SK-N-SH (cell line): ENCODE measurements at regions not wholly inside any gene's neighbourhood (a gene's known extent, or its start where the extent isn't known, plus 50 kb on each side); places are given as distances from the start of the nearest gene placed in this dataset.

Source experiments
- CTCF ChIA-PET: fragments of 300-600, 350-600 bp; formaldehyde crosslinking; extraction: SDS; loops from one replicate; lab custom pipeline; 2021; lab: Yijun Ruan, JAX
- POLR2A ChIA-PET: fragments of 350-600 bp; sonication (Branson Sonifier 250); formaldehyde crosslinking; extraction: SDS; loops from one replicate; lab custom pipeline; 2020; ENCODE audit warnings: antibody characterized with exemption, inconsistent platforms; lab: Yijun Ruan, JAX
- DNase-seq: peaks from one replicate; pipeline ENCODE4 v3.0.0; 2012
- H2AFZ ChIP-seq: fragments of 200-600 bp; sonication (generic); 2 replicates; pipeline ENCODE4 v1.8.1; 2016; ENCODE audit warnings: antibody characterized with exemption, mild to moderate bottlenecking, low read depth
- H3F3A ChIP-seq: fragments of 200-600 bp; sonication (generic); replicated peaks from 2 replicates; pipeline ENCODE3; 2016; ENCODE audit warnings: antibody characterized with exemption, mild to moderate bottlenecking; ENCODE audit not compliant: insufficient read depth
- H3K27ac ChIP-seq, 2 experiments: fragments of 200-500 bp in 1 of 2; fragments of 200-600 bp in 1 of 2; sonication (Bioruptor generic) in 1 of 2; sonication (generic), shearing (Covaris generic) in 1 of 2; 2 replicates each; pipeline versions ENCODE4 v1.5.1 to v1.6.1; 2014 to 2016; ENCODE audit warnings: low read depth in 2 of 2, inconsistent platforms in 1 of 2, low read length in 1 of 2, mild to moderate bottlenecking in 1 of 2, mixed read lengths in 1 of 2
- H3K27me3 ChIP-seq: fragments of 200-600 bp; sonication (generic), shearing (Covaris generic); 2 replicates; pipeline ENCODE4 v1.6.1; 2016; ENCODE audit warnings: mixed run types; ENCODE audit not compliant: insufficient read depth
- H3K36me3 ChIP-seq, 2 experiments: fragments of 200-500 bp in 1 of 2; fragments of 200-600 bp in 1 of 2; sonication (Bioruptor generic) in 1 of 2; sonication (generic) in 1 of 2; replicated peaks in 1 of 2; 2 replicates each; pipeline versions ENCODE3 to v1.5.1; 2014 to 2016; ENCODE audit warnings: low read length in 1 of 2, mild to moderate bottlenecking in 1 of 2; ENCODE audit not compliant: insufficient read depth in 2 of 2, control insufficient read depth in 1 of 2
- H3K4me1 ChIP-seq, 2 experiments: fragments of 200-500 bp in 1 of 2; fragments of 200-600 bp in 1 of 2; sonication (Bioruptor generic) in 1 of 2; sonication (generic), shearing (Covaris generic) in 1 of 2; 2 replicates each; pipeline versions ENCODE4 v1.5.1 to v1.6.1; 2014 to 2016; ENCODE audit warnings: low read depth in 1 of 2, low read length in 1 of 2, mixed run types in 1 of 2; ENCODE audit not compliant: insufficient read depth in 2 of 2, control insufficient read depth in 1 of 2
- H3K4me2 ChIP-seq: fragments of 200-600 bp; sonication (generic), shearing (Covaris generic); 2 replicates; pipeline ENCODE4 v1.6.1; 2017; ENCODE audit warnings: mixed run types
- H3K4me3 ChIP-seq, 2 experiments: fragments of 200-500 bp in 1 of 2; fragments of 200-600 bp in 1 of 2; sonication (Bioruptor generic) in 1 of 2; sonication (generic), shearing (Covaris generic) in 1 of 2; 2 replicates each; pipeline versions ENCODE4 v1.5.1 to v1.8.1; 2014 to 2016; ENCODE audit warnings: low read depth in 2 of 2, inconsistent platforms in 1 of 2, low read length in 1 of 2, mild to moderate bottlenecking in 1 of 2, mixed read lengths in 1 of 2, moderate library complexity in 1 of 2
- H3K79me2 ChIP-seq: fragments of 200-600 bp; sonication (generic); 2 replicates; pipeline ENCODE4 v1.8.1; 2017; ENCODE audit warnings: mild to moderate bottlenecking; ENCODE audit not compliant: insufficient read depth
- H3K9ac ChIP-seq: fragments of 200-600 bp; sonication (generic); 2 replicates; pipeline ENCODE4 v1.6.1; 2017; ENCODE audit warnings: mixed run types
- H3K9me2 ChIP-seq: fragments of 200-600 bp; sonication (generic); 2 replicates; pipeline ENCODE4 v1.6.1; 2017; ENCODE audit warnings: mixed run types
- H3K9me3 ChIP-seq: fragments of 200-600 bp; sonication (generic); 2 replicates; pipeline ENCODE4 v1.6.1; 2017; ENCODE audit warnings: mixed run types, mild to moderate bottlenecking, moderate library complexity
- H4K20me1 ChIP-seq: fragments of 200-600 bp; sonication (generic); 2 replicates; pipeline ENCODE4 v1.6.1; 2017; ENCODE audit warnings: mild to moderate bottlenecking, mixed run types; ENCODE audit not compliant: insufficient read depth
- CHD2 ChIP-seq: fragments of 150-350 bp; IDR thresholded peaks from 2 replicates; pipeline ENCODE4 v1.6.1; 2018; ENCODE audit warnings: low read length; ENCODE audit not compliant: partially characterized antibody
- CTCF ChIP-seq: fragments of 200-600 bp; sonication (generic); IDR thresholded peaks from 2 replicates; pipeline ENCODE4 v1.6.1; 2017; ENCODE audit warnings: antibody characterized with exemption, mild to moderate bottlenecking, moderate library complexity
- ELF1 ChIP-seq: IDR thresholded peaks from 2 replicates; pipeline ENCODE4 v1.4.0; 2012
- EZH2phosphoT487 ChIP-seq: fragments of 200-600 bp; sonication (generic); IDR thresholded peaks from 2 replicates; pipeline ENCODE4 v1.6.1; 2017; ENCODE audit warnings: low read depth, mixed run types, mild to moderate bottlenecking, antibody characterized with exemption, moderate library complexity, borderline replicate concordance
- FOSL2 ChIP-seq: IDR thresholded peaks from 2 replicates; pipeline ENCODE4 v1.4.0; 2012; ENCODE audit warnings: low read depth, mild to moderate bottlenecking, moderate library complexity, borderline replicate concordance
- FOXM1 ChIP-seq: IDR thresholded peaks from 2 replicates; pipeline ENCODE4 v1.4.0; 2012; ENCODE audit warnings: low read depth, mild to moderate bottlenecking
- GABPA ChIP-seq: IDR thresholded peaks from 2 replicates; pipeline ENCODE4 v1.4.0; 2012; ENCODE audit warnings: low read depth, mild to moderate bottlenecking
- GATA2 ChIP-seq: sonication (generic); formaldehyde crosslinking; IDR thresholded peaks from 2 replicates; pipeline ENCODE4 v1.5.0; 2020; ENCODE audit warnings: mild to moderate bottlenecking, missing genetic modification reagents
- MEF2A ChIP-seq: IDR thresholded peaks from 2 replicates; pipeline ENCODE4 v1.4.0; 2012; ENCODE audit warnings: low read depth, borderline replicate concordance
- NRF1 ChIP-seq: IDR thresholded peaks from 2 replicates; pipeline ENCODE4 v1.6.1; 2012; ENCODE audit warnings: low read depth, mild to moderate bottlenecking, low read length
- RCOR1 ChIP-seq: fragments of 150-350 bp; IDR thresholded peaks from 2 replicates; pipeline ENCODE4 v1.6.1; 2017; ENCODE audit warnings: antibody characterized with exemption, low read length
- RFX5 ChIP-seq: IDR thresholded peaks from 2 replicates; pipeline ENCODE4 v1.6.1; 2012; ENCODE audit warnings: mild to moderate bottlenecking, improper control_type of control experiment, low read length
- SMC3 ChIP-seq: IDR thresholded peaks from 2 replicates; pipeline ENCODE4 v1.6.1; 2012; ENCODE audit warnings: low read depth, low read length, improper control_type of control experiment
- ZBTB33 ChIP-seq: IDR thresholded peaks from 2 replicates; pipeline ENCODE4 v1.4.0; 2012; ENCODE audit warnings: low read depth, borderline replicate concordance
- WGBS: methylation state at CpG from one replicate; pipeline ENCODE4 v1.1.6; 2017; ENCODE audit warnings: low lambda C conversion rate; 5-methylcytosine and 5-hydroxymethylcytosine counted together

- no peak overlapping the region for H3K4me3 ChIP-seq
- H3K27me3 ChIP-seq, result no peaks in the 10 kb centered on the region
- no peaks in the 10 kb centered on the region for H3K9me3 ChIP-seq
- no peak overlapping the region for H3K9ac ChIP-seq
- ChIA-PET POLR2A (no interaction called here), CTCF (interaction anchor here (0.6 to 0.7 kb wide), 2 partner anchors 11 to 541 kb away, joined by 3 read pairs; no protein-coding TSS in a partner anchor)
- H3K36me3 ChIP-seq, result no peaks in the 10 kb centered on the region
- WGBS, result 76% methylated on average over 3 of the region's 3 CpGs
- no peak overlapping the region for H3K27ac ChIP-seq
- TF ChIP-seq EZH2phosphoT487 (no peak), CTCF (peak; percentile 22; the same call in 1 of the 2 replicates)
- H3K4me2 ChIP-seq, result no peak overlapping the region
- DNase-seq, result no peak
- H3F3A ChIP-seq, result no peaks in the 10 kb centered on the region
- H4K20me1 ChIP-seq, result no peaks in the 10 kb centered on the region
- no peaks in the 10 kb centered on the region for H3K9me2 ChIP-seq
- H2AFZ ChIP-seq, result no peak overlapping the region
- H3K79me2 ChIP-seq, result no peaks in the 10 kb centered on the region
- H3K4me1 ChIP-seq, result no peaks in the 10 kb centered on the region; a peak in 2 of 4 replicates
Observed at GRCh38 chr5:163913548-163913947, 408.1 kb downstream of the MAT2B start.

GRCh38 chr5:163914910-163915309 lies 409.5 kb downstream of the MAT2B start:
- H2AFZ ChIP-seq, result no peak overlapping the region
- POLR2A ChIA-PET, result no interaction called here

GRCh38 chr5:163915481-163915961 lies 410.1 kb downstream of the MAT2B start:
- no peaks in the 10 kb centered on the region for H3K79me2 ChIP-seq
- no peak overlapping the region for H3K4me3 ChIP-seq
- TF ChIP-seq FOSL2, result no peak
- no peak for TF ChIP-seq ZBTB33
- no peak for TF ChIP-seq NRF1
- no peak for TF ChIP-seq RCOR1
- TF ChIP-seq MEF2A, result no peak
- TF ChIP-seq CHD2, result no peak
- no peak for TF ChIP-seq GABPA
- no peak for TF ChIP-seq FOXM1
- TF ChIP-seq SMC3, result no peak
- TF ChIP-seq RFX5, result no peak
- no peak for TF ChIP-seq ELF1
- ChIA-PET POLR2A (no interaction called here), CTCF (no interaction called here)
- H3K27me3 ChIP-seq, result no peaks in the 10 kb centered on the region
- no peaks in the 10 kb centered on the region for H3K9me3 ChIP-seq
- no peak overlapping the region for H3K9ac ChIP-seq
- no peaks in the 10 kb centered on the region for H3K9me2 ChIP-seq
- 57% methylated on average over 9 of the region's 9 CpGs for WGBS
- no peaks in the 10 kb centered on the region; a peak in 2 of 4 replicates for H3K4me1 ChIP-seq
- H3F3A ChIP-seq, result no peaks in the 10 kb centered on the region
- no peak overlapping the region for H3K27ac ChIP-seq
- H3K4me2 ChIP-seq, result no peak overlapping the region
- no peaks in the 10 kb centered on the region for H3K36me3 ChIP-seq
- DNase-seq, result no peak
- H2AFZ ChIP-seq, result 0 out of 2 replicates have a peak overlapping the region, but pooled peaks have one; percentile 11
- H4K20me1 ChIP-seq, result no peaks in the 10 kb centered on the region

More at GRCh38 chr5:163914910-163915309, 409.5 kb downstream of the MAT2B start:
- no peak for TF ChIP-seq CHD2
- no peak for TF ChIP-seq GATA2
- no peak for TF ChIP-seq RCOR1
- Histone ChIP-seq H3K4me3 (no peak overlapping the region), H3K9me3 (no peaks in the 10 kb centered on the region), H4K20me1 (no peaks in the 10 kb centered on the region), H3K4me2 (no peak overlapping the region), H3F3A (no peaks in the 10 kb centered on the region), H3K9ac (no peak overlapping the region), H3K36me3 (no peaks in the 10 kb centered on the region), H3K27me3 (no peaks in the 10 kb centered on the region), H3K79me2 (no peaks in the 10 kb centered on the region), H3K9me2 (no peaks in the 10 kb centered on the region), H3K27ac (no peak overlapping the region), H3K4me1 (no peaks in the 10 kb centered on the region; a peak in 2 of 4 replicates)
- no peak for DNase-seq
- 66% methylated on average over 5 of the region's 5 CpGs for WGBS
- CTCF ChIA-PET, result no interaction called here
